GM19351 (cell line): ENCODE measurements at regions not wholly inside any gene's neighbourhood (a gene's known extent, or its start where the extent isn't known, plus 50 kb on each side); places are given as distances from the start of the nearest gene placed in this dataset.

Experiments used
- ATAC-seq: cut with Tn5 transposase; IDR thresholded peaks from one replicate; pipeline ENCODE4 v1.9.1; 2021; ENCODE audit warnings: mild to moderate bottlenecking, moderate library complexity; ENCODE audit not compliant: unreplicated experiment

DNA sequence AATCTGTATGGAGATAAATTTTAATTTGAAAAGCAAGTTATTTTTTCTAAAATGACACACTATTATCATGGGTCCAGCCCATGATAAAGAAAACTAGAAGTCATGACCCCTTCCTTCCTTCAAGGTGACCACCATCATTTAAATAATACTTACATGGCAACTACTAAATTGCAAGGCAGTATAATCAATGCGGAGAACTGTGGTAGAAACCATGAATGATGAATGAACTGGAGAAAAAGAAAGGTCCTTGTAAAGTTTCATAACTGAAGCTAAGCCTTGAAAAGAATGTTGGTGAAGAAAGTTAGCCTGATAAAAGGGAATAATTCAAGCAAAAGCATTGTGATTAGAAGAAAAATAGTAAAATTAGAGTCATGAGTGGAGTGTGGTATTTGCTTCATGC lies 222.9 kb upstream of the TBC1D5 start:
- no peak for ATAC-seq

DNA sequence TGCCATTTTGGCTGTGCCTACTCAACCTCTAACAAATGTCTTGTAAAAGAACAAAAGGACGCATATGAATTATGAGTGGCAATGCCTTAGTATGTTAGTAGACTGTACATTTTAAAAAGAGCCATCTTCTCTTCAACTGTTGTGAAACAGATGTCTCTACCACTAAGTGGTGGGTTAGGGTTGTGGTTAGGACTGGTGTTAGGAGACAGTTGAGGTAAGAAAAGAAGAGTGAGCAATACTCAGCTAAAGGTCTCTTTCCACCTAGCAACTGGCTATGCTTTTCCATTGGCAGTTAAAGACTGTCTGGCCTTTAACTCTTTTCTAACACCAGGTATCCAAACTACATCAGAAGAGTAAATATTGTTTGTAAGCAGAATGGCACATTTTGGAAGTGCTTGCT lies 221.7 kb upstream of the TBC1D5 start:
- ATAC-seq, result peak; percentile 53

DNA sequence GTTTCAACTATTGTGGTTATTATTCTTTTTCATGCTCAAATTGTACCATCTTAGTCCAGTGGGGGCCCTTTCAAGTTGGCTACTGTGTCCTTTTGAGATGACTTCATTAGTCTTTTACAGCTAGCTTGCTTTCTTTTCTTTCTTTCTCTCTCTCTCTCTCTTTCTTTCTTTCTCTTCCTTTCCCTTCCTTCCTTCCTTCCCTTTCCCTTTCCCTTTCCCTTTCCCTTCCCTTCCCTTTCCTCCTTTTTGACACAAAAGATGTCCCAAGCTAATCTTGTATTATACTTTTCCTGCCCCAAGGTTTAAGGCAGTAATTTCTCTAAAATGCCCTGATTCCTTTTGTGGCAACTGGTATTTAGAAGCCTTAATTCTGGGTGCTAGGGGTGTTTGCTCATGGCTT lies 213.0 kb upstream of the TBC1D5 start:
- ATAC-seq, result no peak

DNA sequence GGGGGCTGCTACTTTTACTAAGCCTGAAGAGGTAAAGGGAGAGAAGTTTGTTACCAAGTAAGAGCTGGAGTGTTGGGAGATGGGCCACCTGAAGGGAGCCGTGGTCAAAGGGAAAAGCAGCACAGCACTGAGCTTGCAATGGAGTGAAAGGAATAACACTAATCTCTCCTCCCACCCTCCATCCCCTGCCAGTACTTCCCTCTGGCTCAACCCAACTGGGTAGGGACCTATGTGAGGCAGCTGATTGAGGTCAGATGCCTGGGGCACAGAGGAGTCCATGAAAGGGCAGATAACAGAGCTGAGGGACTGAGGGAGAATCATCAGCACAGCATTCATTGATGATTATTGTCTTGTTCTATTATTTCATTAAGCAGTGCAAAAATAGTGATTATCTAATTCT lies 212.4 kb upstream of the TBC1D5 start:
- ATAC-seq, result no peak

DNA sequence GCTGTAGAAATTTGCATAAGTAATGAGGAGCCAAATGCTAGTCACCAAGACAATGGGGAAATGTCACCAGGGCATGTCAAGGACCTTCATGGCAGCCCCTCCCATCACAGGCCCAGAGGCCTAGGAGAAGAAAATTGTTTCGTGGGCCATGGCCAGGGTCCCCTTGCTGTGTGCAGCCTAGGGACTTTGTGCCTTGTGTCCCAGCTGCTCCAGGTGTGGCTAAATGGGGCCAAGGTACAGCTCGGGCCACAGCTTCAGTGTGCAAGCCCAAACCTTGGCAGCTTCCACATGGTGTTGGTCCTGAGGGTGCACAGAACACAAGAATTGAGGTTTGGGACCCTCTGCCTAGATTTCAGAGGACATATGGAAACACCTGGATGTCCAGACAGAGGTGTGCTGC lies 208.8 kb upstream of the TBC1D5 start:
- ATAC-seq, result no peak

DNA sequence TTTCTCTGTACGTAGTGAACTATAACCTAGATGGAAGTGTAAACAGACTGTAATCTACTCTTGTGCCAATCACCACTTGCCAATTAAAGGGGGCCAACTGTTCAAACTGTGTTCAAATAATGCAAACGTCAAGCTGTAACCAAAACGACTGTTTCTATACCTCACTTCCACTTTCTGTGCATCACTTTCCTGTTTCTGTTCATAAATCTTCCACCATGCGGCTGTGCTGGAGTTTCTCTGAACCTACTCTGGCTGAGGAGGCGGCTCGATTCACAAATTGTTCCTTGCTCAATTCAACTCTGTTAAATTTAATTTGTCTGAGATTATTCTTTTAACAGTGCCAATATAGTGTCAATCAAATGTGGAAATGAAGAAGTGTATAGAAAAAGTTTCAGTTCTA lies 206.7 kb upstream of the TBC1D5 start:
- no peak for ATAC-seq

DNA sequence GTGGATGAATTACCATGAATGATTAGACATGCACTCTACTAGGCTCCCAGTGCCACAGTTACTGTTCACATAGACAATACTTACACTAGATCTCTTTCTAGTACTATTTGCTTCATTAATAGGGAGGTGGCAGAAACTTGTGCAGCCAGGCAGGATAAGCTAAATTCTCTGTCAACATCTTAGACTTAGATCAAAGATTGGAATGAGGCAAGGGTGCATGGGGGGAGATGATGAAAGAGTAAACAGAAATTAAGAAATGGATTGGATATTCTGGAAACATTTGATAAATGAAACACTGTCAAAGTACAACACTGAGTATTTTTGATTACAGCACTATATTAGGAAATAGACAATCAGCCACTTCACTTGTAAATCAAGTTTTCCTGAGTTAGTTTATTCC lies 205.4 kb upstream of the TBC1D5 start:
- no peak for ATAC-seq

DNA sequence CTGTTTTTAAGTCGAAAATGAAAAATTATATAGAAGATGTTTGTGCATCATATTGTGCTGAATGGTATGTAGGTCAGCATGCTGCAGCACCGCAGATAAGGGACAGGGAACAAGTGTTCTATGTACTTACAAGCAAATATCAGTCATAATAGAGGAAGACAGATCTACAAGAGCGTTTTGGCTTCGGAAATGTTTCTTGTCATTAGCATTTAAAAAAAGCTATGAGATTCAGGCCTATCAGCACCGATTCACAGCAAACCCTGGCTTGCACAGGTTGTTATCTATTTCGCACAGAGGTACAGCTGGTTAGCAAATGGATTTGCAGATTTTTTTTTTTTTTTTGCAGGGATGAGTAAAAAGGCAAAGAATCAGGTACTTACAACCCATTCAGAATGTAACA lies 204.2 kb upstream of the TBC1D5 start:
- ATAC-seq, result no peak

DNA sequence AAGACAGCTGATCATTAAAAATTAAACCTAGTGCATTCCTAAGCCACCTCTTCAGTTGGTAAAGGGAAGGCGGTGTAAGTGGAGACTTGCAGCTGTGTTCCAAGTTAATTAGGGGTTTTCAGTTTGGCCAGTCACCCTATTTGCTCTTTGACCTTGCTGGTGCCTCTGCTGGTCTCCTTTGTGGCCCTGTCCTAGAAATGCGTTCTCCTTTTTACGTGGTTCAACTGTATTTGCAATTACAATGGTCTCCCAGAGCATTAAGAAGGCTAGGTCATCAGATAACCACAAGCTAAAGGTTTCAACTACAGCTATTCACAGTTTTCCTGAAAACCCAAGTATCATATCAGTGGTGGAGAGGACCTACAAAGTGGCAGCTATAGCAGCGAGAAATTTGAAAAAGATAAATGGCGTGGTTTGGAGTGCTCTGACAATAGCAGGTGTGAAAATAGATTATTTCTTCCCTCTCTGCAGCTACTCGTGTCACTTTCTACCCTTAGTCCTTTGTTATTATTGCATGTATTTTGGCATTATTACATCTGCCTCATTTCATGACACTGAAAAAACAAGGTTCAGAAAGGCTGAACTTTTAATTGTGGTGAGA lies 203.5 kb upstream of the TBC1D5 start:
- ATAC-seq, result no peak

DNA sequence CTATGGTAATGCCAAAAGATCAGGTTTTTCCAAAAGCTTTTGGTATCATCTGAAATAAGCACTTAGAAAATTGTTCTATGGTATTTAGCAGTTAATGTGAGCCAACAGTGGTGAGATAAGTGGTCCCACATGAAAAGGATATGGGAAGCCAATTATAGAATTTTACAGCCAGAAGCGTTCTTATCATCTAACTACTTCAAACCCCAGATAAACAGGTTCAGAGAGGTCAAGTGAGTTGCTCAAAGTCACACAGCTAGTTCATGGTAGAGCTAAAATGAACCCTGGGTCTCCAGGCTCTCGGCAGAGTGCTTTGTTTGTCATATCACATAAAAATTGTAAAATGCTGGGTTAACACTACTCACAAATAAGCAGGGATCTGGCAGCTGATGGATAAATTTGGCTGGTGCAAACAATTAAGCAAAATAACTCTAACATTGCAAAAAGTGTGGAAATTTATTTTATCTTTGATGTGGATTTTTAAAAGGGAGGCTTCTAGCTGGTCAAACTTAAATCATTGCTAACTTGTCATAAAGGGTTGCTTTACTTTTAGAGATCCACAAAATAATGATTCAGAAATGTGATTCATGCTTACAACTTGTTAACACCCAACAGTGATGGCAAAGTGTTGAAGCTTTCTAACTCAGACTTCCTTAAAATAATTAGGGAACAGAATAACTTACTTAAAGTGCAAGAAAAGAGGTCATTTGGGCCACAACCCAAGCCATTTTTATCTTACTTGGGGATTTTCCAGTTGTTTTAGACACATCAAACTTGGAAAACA lies 202.8 kb upstream of the TBC1D5 start:
- no peak for ATAC-seq

DNA sequence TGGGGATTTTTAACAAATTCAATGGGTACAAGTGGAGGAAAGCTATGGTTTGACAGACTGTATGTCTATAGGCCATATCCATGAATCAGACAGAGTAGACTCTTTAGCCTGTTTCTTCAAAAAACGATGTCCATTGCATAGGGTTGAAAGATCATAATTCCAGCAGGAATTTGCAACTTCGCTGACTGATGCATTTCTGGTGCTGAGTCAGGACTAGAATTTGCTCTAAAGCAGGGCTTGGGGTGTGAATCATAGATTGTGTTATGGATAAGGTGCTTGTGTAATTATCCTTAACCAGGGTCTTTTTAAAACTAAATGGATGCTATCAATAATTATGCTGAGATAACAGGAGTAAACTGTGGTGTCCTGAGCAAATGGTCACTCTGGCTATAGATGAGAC lies 200.4 kb upstream of the TBC1D5 start:
- no peak for ATAC-seq

DNA sequence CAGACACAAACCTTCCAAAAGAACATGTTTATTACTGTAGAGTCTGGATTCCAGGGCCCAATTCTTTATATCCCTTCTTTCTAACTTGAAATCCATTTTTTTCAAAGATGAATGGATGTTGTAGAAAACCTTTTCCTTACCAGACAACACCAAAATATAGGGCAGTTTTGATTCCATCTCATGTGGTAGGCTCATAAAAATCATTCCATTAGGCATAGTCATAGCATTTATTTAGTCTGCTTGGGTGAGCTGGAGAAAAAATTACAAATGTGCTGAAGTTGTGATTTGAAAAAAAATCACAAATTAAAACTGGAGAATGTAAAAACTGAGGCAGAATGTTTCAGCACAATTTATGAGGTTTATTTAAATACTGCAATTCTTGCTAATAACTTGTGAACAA lies 199.3 kb upstream of the TBC1D5 start:
- no peak for ATAC-seq

DNA sequence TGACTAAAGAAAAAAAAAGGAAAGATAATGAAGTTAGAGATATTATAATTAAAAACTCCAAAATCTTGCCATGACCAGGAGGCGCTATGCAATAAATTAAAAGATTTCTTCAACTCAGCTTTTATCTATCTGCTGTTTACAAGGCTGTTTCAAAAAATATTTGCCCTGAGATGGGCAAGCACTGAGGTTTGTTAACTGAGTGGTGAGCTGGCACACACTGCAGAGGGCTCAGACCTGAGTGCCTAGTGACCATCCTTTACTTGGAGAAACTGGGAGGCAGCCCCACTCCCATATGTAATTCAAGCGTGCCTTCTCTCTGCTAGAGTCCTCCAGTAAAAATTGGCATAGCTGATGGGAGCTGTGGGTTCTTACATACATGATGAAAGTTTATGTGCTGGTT lies 198.7 kb upstream of the TBC1D5 start:
- ATAC-seq, result no peak

DNA sequence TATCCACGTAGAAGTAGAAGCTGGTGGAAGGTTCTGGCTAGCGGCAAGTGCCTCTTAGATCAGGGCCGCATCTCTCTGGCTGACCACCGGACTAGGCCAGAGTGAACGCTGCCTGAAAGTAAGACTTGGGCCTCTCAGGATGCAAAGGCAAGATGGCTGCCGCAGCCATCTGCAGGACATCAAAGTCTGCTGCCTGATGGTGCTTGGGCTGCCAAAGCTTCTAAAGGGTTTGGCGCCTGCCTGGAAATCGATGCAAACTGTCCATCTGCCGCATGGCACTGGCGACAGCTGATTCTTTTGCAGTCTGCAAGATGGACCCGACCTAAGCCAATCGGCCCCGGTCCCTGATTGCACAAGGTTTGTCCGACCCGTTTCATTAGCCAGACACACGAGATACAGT lies 196.7 kb upstream of the TBC1D5 start:
- ATAC-seq, result no peak

DNA sequence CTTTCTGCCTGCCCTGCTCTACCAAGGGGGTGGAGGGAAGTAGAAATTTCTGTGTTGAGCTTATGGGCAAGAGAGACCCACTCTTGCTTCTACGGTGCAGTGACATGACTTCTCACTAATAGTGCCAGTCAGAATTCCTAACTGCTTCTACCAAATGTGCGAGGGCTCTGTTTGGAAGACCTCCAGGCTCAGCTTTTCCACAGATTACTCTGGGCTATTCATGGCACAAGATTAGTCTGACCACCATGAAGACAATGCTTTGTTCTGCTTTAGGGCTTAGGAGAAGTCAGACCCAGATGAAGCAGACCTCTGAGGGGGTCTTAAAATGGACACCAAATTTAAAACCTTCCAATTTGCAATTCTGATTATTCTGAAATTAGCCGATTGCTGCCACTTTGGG lies 195.9 kb upstream of the TBC1D5 start:
- ATAC-seq, result no peak

DNA sequence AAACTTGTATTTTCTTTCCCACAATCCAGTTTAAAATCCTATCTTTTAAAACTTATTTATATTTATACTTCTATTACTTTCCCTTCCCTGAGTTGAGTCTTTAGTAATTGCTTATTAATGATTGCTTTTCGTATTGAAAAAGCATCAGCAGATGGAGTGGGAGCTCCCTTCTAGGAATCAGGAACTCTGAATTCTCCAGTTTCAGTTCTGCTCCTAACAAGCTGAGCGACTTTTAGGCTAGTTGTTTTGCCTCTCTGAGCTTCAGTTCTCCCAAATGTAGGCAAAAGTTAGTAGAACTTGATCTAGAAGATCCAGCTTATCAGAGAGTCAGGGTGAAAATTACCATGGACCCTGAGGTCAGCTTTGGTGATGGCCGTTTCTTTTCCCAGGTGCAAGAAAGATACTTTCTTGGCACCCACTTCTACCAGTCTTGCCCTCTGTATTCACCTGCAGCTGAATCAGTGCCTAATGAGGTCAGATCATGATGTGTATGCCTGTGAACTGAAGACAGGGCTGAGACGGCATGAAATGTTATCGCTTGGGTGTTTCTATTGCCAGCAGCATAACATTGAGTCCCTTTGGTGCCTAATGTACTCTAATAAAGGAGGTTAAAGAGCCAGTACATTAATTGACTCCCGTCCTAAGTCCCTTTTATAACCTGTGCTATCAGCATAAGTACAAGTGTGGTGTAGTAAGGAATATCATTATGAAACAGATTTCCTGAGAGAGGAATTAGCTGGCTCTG lies 194.5 kb upstream of the TBC1D5 start:
- no peak for ATAC-seq

DNA sequence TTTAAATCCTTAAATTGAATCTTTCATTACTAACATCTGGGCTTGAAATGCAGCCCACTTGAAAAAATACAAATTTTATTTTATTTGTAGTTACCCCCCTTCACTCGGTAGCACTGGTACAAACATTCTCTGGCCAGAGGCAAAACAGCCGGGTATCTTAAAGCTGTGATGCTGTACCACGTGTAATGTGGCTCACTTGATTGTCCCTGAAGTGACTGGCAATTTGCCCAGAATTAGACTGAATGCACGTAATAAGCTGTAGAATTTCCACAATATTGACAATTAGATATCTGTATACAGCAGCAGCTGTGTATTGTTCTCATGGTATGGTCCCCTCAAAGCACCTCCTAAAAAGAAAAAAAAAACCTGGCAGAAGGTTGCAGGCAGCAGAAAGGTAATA lies 192.8 kb upstream of the TBC1D5 start:
- no peak for ATAC-seq

DNA sequence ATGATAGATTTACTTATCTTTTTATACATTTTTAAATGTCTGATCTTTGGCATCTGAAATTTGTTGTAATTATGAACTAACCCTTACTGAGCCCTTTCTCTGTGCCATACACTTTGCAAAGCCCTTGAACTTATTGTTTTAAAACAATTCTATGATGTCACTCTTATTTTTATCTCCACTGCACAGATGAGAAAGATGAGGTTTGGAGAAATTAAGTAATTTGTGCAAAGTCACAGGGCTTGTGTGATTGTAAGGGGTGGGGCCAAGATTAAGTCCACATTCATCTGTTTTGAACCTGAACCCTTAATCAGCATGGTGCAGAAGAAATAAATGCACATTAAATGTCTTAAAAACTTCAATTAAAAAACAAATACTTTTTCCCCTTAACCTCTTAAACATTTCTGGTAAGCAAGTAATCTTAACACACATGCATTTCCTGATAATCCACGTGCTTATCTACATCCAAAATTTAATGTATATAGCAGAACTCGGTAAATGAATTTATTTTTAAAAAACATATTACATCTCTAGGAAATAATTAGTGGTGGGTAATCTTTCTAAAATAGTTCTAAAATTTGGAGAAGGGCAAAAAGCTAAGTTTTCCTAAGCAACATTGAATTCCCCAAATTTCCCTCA lies 189.8 kb upstream of the TBC1D5 start:
- ATAC-seq, result no peak

DNA sequence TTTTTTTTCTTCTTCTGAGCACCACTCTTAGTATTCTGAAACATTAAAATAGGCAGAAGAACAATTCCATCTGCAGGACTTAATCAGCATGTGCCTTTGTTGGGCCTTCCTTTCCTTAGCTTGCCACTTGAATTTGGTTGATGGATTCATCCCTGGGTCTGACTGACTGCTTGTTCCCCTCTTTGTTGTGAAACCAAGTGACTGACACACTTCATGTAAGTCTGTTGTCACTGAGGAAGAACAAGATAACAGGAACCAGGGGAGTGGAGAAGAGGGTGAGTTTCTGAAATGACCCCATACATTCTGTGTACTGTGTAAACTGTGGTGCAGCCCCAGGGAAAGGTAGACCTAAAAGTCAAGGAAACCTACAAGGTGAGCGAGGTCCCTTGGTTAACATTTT lies 188.7 kb upstream of the TBC1D5 start:
- no peak for ATAC-seq

DNA sequence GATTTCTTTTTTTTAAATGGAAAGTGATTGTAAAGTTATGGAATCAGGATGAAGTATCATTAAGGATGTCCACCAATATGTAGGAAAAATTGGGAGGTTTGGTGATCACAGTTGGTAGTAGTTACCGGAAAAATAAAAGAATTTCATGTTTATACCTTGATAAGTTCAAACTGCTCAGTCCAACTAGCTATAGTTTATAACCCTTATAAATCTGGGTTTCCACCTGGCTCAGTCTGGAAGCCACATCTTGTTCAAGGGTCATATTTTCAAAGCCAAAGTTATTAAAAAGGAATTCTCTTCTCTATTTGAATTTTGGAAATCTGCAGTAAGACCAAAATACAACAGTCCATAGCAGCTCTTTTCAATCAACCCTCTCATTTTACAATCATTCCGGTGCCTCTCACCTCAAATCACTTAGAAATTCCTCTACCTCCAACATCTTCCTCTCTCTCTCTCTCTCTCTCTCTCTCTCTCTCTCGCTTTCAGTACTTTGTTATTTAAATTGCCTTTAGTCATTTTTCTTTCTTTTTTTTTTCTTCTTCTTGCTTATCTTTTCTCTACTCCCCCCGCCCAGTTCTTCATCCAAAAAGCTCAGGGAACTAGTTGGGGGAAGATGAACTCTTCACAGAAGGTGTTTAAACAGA lies 186.2 kb upstream of the TBC1D5 start:
- ATAC-seq, result no peak

DNA sequence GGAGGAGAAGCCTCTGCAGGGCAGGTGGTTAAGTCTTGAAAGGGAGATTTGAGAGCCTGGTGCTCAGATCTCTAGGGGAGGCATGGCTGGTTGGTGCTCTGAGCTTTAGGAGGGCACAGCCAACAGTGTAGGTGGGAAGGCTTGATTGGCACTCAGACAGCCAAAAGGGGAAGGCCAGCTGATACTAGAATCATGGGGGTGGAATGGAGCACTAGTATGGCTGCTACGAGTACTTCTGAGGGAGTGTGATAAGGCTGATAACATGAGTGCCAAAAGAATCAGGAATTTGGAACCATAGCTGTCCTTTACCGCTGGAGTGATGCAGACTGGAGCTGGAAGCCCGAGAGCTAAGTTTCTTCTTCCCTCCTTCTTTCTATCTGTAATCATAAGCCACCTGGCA lies 184.6 kb upstream of the TBC1D5 start:
- ATAC-seq, result no peak
